H9 (cell line): ENCODE measurements at regions not wholly inside any gene's neighbourhood (a gene's known extent, or its start where the extent isn't known, plus 50 kb on each side); places are given as distances from the start of the nearest gene placed in this dataset.

ENCODE experiments used
- DNase-seq: peaks from one replicate; pipeline ENCODE4 v3.0.0-alpha.2; 2017
- H2AFZ ChIP-seq: one replicate; pipeline ENCODE4 v1.6.1; 2013; ENCODE audit warnings: mild to moderate bottlenecking, low read length, control low read depth, moderate library complexity
- H2AK5ac ChIP-seq: 2 replicates; pipeline ENCODE4 v1.6.1; 2013; ENCODE audit warnings: low read length, control low read depth, mixed read lengths; ENCODE audit not compliant: insufficient read length
- H2BK120ac ChIP-seq: one replicate; pipeline ENCODE4 v1.6.1; 2013; ENCODE audit warnings: low read depth, mild to moderate bottlenecking, low read length, control low read depth, inconsistent platforms; ENCODE audit not compliant: poor library complexity, severe bottlenecking
- H2BK12ac ChIP-seq: 2 replicates; pipeline ENCODE4 v1.6.1; 2013; ENCODE audit warnings: low read length, control low read depth, mixed read lengths, low read depth; ENCODE audit not compliant: insufficient read length
- H2BK15ac ChIP-seq: 2 replicates; pipeline ENCODE4 v1.6.1; 2013; ENCODE audit warnings: low read depth, low read length, control low read depth
- H2BK20ac ChIP-seq: one replicate; pipeline ENCODE4 v1.6.1; 2013; ENCODE audit warnings: low read depth, mild to moderate bottlenecking, low read length, control low read depth, inconsistent platforms; ENCODE audit not compliant: poor library complexity, severe bottlenecking
- H2BK5ac ChIP-seq: 2 replicates; pipeline ENCODE4 v1.6.1; 2013; ENCODE audit warnings: low read length, control low read depth, mixed read lengths; ENCODE audit not compliant: insufficient read length
- H3K14ac ChIP-seq: 2 replicates; pipeline ENCODE4 v1.6.1; 2013; ENCODE audit warnings: low read length, control low read depth; ENCODE audit not compliant: insufficient read depth
- H3K18ac ChIP-seq: 2 replicates; pipeline ENCODE4 v1.6.1; 2013; ENCODE audit warnings: low read depth, mild to moderate bottlenecking, mixed read lengths, low read length, control low read depth; ENCODE audit not compliant: insufficient read length
- H3K23ac ChIP-seq: 2 replicates; pipeline ENCODE4 v1.6.1; 2013; ENCODE audit warnings: low read length, control low read depth, mixed read lengths, low read depth; ENCODE audit not compliant: insufficient read length
- H3K23me2 ChIP-seq: 2 replicates; pipeline ENCODE4 v1.6.1; 2013; ENCODE audit warnings: low read depth, mild to moderate bottlenecking, mixed read lengths, low read length, control low read depth; ENCODE audit not compliant: insufficient read length, poor library complexity, severe bottlenecking
- H3K27ac ChIP-seq: 2 replicates; pipeline ENCODE4 v1.5.1; 2013; ENCODE audit warnings: low read length, control low read depth, mixed read lengths, low read depth; ENCODE audit not compliant: insufficient read length
- H3K27me3 ChIP-seq: 2 replicates; pipeline ENCODE4 v1.6.1; 2013; ENCODE audit warnings: low read length, control low read depth, inconsistent platforms; ENCODE audit not compliant: insufficient read depth
- H3K4ac ChIP-seq: 2 replicates; pipeline ENCODE4 v1.6.1; 2013; ENCODE audit warnings: low read depth, mild to moderate bottlenecking, control low read depth, inconsistent platforms, low read length, moderate library complexity
- H3K4me1 ChIP-seq: 2 replicates; pipeline ENCODE4 v1.6.1; 2013; ENCODE audit warnings: low read length, control low read depth, inconsistent platforms; ENCODE audit not compliant: insufficient read depth
- H3K4me2 ChIP-seq: 2 replicates; pipeline ENCODE4 v1.6.1; 2013; ENCODE audit warnings: low read length, control low read depth, mixed read lengths; ENCODE audit not compliant: insufficient read length, insufficient read depth
- H3K56ac ChIP-seq: 2 replicates; pipeline ENCODE4 v1.6.1; 2013; ENCODE audit warnings: low read depth, mild to moderate bottlenecking, mixed read lengths, low read length, control low read depth; ENCODE audit not compliant: insufficient read length
- H3K79me1 ChIP-seq: 2 replicates; pipeline ENCODE4 v1.6.1; 2013; ENCODE audit warnings: low read depth, mild to moderate bottlenecking, moderate library complexity, low read length, control low read depth, inconsistent platforms; ENCODE audit not compliant: insufficient read depth, poor library complexity, severe bottlenecking
- H3K79me2 ChIP-seq: 2 replicates; pipeline ENCODE4 v1.6.1; 2013; ENCODE audit warnings: low read length, control low read depth, inconsistent platforms; ENCODE audit not compliant: insufficient read depth
- H3K9ac ChIP-seq: 2 replicates; pipeline ENCODE4 v1.6.1; 2013; ENCODE audit warnings: low read length, control low read depth, mixed read lengths; ENCODE audit not compliant: insufficient read length; ENCODE audit errors: extremely low read depth
- H3K9me3 ChIP-seq: one replicate; pipeline ENCODE4 v1.6.1; 2013; ENCODE audit warnings: low read depth, low read length, inconsistent platforms; ENCODE audit not compliant: control insufficient read depth
- H3T11ph ChIP-seq: one replicate; pipeline ENCODE4 v1.6.1; 2013; ENCODE audit warnings: mild to moderate bottlenecking, low read length, control low read depth, inconsistent platforms
- H4K20me1 ChIP-seq: one replicate; pipeline ENCODE4 v1.6.1; 2013; ENCODE audit not compliant: control insufficient read depth, insufficient read length, insufficient read depth
- H4K5ac ChIP-seq: 2 replicates; pipeline ENCODE4 v1.6.1; 2013; ENCODE audit warnings: low read depth, mild to moderate bottlenecking, mixed read lengths, low read length, control low read depth; ENCODE audit not compliant: insufficient read length
- H4K8ac ChIP-seq: replicated peaks from 2 replicates; pipeline ENCODE4 v1.6.1; 2013; ENCODE audit warnings: low read length, control low read depth, mixed read lengths, low read depth; ENCODE audit not compliant: insufficient read length
- H4K91ac ChIP-seq: 2 replicates; pipeline ENCODE4 v1.6.1; 2013; ENCODE audit warnings: low read depth, mild to moderate bottlenecking, moderate library complexity, mixed read lengths, low read length, control low read depth; ENCODE audit not compliant: insufficient read length
- H3K27ac Mint-ChIP-seq, 3 experiments: 2 replicates in 2 of 3; 3 replicates in 1 of 3; pipeline ENCODE4 v1.8.0; 2020 to 2021; ENCODE audit warnings: mixed read lengths in 3 of 3, mild to moderate bottlenecking in 1 of 3, moderate library complexity in 1 of 3
- H3K27me3 Mint-ChIP-seq: 2 replicates; pipeline ENCODE4 v1.8.0; 2021; ENCODE audit warnings: low read depth, mild to moderate bottlenecking, moderate library complexity, mixed read lengths
- H3K36me3 Mint-ChIP-seq, 3 experiments: 2 replicates in 2 of 3; 3 replicates in 1 of 3; pipeline ENCODE4 v1.8.0; 2020 to 2021; ENCODE audit warnings: low read depth in 3 of 3, mixed read lengths in 3 of 3; ENCODE audit not compliant: insufficient read depth in 1 of 3
- H3K4me1 Mint-ChIP-seq, 2 experiments: 2 replicates each; pipeline ENCODE4 v1.8.0; 2020; ENCODE audit warnings: mixed read lengths in 2 of 2
- H3K4me3 Mint-ChIP-seq, 2 experiments: 2 replicates in 1 of 2; 3 replicates in 1 of 2; pipeline ENCODE4 v1.8.0; 2020 to 2021; ENCODE audit warnings: mild to moderate bottlenecking in 2 of 2, mixed read lengths in 2 of 2, moderate library complexity in 1 of 2
- H3K9me3 Mint-ChIP-seq, 2 experiments: 2 replicates in 1 of 2; 3 replicates in 1 of 2; pipeline ENCODE4 v1.8.0; 2020; ENCODE audit warnings: mild to moderate bottlenecking in 2 of 2, mixed read lengths in 2 of 2, moderate library complexity in 1 of 2
- TF ChIP-seq, protein P1 (sequence below): fragments of 200-600 bp; sonication (generic); conservative IDR thresholded peaks from 3 replicates; pipeline ENCODE4 v1.8.0; 2021; ENCODE audit warnings: antibody characterized with exemption, mild to moderate bottlenecking

DNA sequence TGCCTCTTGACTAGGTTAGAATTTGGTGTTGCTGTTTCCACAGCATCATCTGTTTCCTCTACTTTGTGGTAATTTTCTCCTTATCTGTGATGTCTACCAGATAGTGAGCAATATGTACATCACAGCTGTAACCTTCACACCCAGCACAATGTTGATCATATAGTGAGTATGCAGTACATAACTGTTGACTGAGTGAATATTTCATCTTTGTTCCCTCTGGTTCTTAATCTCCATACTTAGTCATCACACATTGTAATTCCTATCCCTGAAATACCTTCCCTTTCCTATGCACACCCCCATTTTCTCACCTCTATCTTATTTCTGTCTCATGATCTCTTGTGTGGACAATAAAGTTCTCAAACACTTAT, 115.9 kb downstream of the KIF4B start:
- Histone ChIP-seq H3K79me1 (no peaks in the 10 kb centered on the region), H3K9me3 (no peaks in the 10 kb centered on the region), H3K4ac (no peak overlapping the region), H2AFZ (no peak overlapping the region), H2BK120ac (no peak overlapping the region), H3K23me2 (no peaks in the 10 kb centered on the region), H3K14ac (no peak overlapping the region), H3K4me2 (no peak overlapping the region), H3K79me2 (no peaks in the 10 kb centered on the region), H2BK20ac (no peak overlapping the region), H2BK15ac (no peak overlapping the region), H3K27me3 (no peaks in the 10 kb centered on the region), H2BK5ac (no peak overlapping the region), H3K4me1 (no peaks in the 10 kb centered on the region), H3T11ph (no peak overlapping the region), H4K5ac (no peak overlapping the region), H4K91ac (no peak overlapping the region), H3K56ac (no peak overlapping the region), H3K9ac (no peak overlapping the region), H4K8ac (no peak overlapping the region), H2AK5ac (no peak overlapping the region), H2BK12ac (no peak overlapping the region), H3K23ac (no peak overlapping the region), H3K18ac (no peak overlapping the region), H3K27ac (no peak overlapping the region), H4K20me1 (no peaks in the 10 kb centered on the region)
- H3K9me3 Mint-ChIP-seq: no peaks in the 10 kb centered on the region
- no peak overlapping the region for H3K27ac Mint-ChIP-seq
- no peak overlapping the region for H3K4me3 Mint-ChIP-seq
- H3K4me1 Mint-ChIP-seq: peaks cover 6 to 7% of the 10 kb centered on the region in 2 experiments
- no peak for DNase-seq
- H3K36me3 Mint-ChIP-seq: no peaks in the 10 kb centered on the region
- TF ChIP-seq, protein P1, sequence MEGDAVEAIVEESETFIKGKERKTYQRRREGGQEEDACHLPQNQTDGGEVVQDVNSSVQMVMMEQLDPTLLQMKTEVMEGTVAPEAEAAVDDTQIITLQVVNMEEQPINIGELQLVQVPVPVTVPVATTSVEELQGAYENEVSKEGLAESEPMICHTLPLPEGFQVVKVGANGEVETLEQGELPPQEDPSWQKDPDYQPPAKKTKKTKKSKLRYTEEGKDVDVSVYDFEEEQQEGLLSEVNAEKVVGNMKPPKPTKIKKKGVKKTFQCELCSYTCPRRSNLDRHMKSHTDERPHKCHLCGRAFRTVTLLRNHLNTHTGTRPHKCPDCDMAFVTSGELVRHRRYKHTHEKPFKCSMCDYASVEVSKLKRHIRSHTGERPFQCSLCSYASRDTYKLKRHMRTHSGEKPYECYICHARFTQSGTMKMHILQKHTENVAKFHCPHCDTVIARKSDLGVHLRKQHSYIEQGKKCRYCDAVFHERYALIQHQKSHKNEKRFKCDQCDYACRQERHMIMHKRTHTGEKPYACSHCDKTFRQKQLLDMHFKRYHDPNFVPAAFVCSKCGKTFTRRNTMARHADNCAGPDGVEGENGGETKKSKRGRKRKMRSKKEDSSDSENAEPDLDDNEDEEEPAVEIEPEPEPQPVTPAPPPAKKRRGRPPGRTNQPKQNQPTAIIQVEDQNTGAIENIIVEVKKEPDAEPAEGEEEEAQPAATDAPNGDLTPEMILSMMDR: no peak
- no peaks in the 10 kb centered on the region; the same call in 1 of the 2 replicates for H3K27me3 Mint-ChIP-seq
